K562 (cell line): ENCODE measurements at regions not wholly inside any gene's neighbourhood (a gene's known extent, or its start where the extent isn't known, plus 50 kb on each side); places are given as distances from the start of the nearest gene placed in this dataset.

Source experiments
- ATAC-seq: fragments of 200-7000 bp; cut with Tn5 transposase; 3 replicates; pipeline ENCODE4 v1.9.1; 2020; ENCODE audit warnings: moderate library complexity
- BruUV-seq: library from RNA; stranded (reverse); fragments of 400-500 nt; replicated peaks from 2 replicates; lab custom pipeline; 2021; lab: Mats Ljungman, UMichigan
- CTCF ChIA-PET: fragments of 300-600 bp; formaldehyde crosslinking; extraction: SDS; loops from one replicate; lab custom pipeline; 2021; ENCODE audit warnings: low intra/inter-chr PET ratio; lab: Yijun Ruan, JAX
- POLR2A ChIA-PET: fragments of 300-600, 350-650 bp; sonication (Branson Sonifier 250); formaldehyde crosslinking; extraction: SDS; loops from one replicate; lab custom pipeline; 2021; ENCODE audit warnings: antibody characterized with exemption, inconsistent platforms; lab: Yijun Ruan, JAX
- DNase-seq, 4 experiments: peaks; one replicate each; pipeline versions ENCODE4 v3.0.0 to v3.0.0-alpha.2; 2011 to 2018; ENCODE audit warnings: low spot score in 3 of 4, mixed read lengths in 3 of 4; ENCODE audit errors: extremely low read depth in 1 of 4
- FAIRE-seq: peaks from 2 replicates; lab custom pipeline; 2011; peaks lifted over from hg19 to GRCh38; lab: Jason Lieb, UNC
- H2AFZ ChIP-seq: 2 replicates; pipeline ENCODE4 v1.6.0; 2011; ENCODE audit warnings: low read depth, low read length, control low read depth, inconsistent platforms
- H3K27ac ChIP-seq: fragments of 200-600 bp; 3 replicates; pipeline ENCODE4 v1.8.0; 2011; ENCODE audit warnings: low read depth, mild to moderate bottlenecking, control low read depth, inconsistent platforms, low read length, moderate library complexity, mixed read lengths; ENCODE audit errors: extremely low read depth
- H3K27me3 ChIP-seq, 2 experiments: fragments of 300-600 bp in 1 of 2; 2 replicates in 1 of 2; 3 replicates in 1 of 2; pipeline versions ENCODE4 v1.6.0 to v1.8.0; 2011; ENCODE audit warnings: inconsistent platforms in 2 of 2, low read length in 2 of 2, mild to moderate bottlenecking in 1 of 2, mixed read lengths in 1 of 2, moderate library complexity in 1 of 2; ENCODE audit not compliant: control insufficient read depth in 2 of 2, insufficient read depth in 2 of 2
- H3K36me3 ChIP-seq: fragments of 300-600 bp; 3 replicates; pipeline ENCODE4 v1.8.0; 2011; ENCODE audit warnings: mild to moderate bottlenecking, low read length, inconsistent platforms; ENCODE audit not compliant: control insufficient read depth, insufficient read depth
- H3K4me1 ChIP-seq, 2 experiments: fragments of 200-600 bp in 1 of 2; replicated peaks in 1 of 2; 2 replicates in 1 of 2; 3 replicates in 1 of 2; pipeline versions ENCODE4 v1.5.1 to v1.8.0; 2011; ENCODE audit warnings: inconsistent platforms in 2 of 2, low read length in 2 of 2, mild to moderate bottlenecking in 1 of 2, mixed read lengths in 1 of 2, moderate library complexity in 1 of 2; ENCODE audit not compliant: control insufficient read depth in 2 of 2, insufficient read depth in 2 of 2
- H3K4me2 ChIP-seq: 2 replicates; pipeline ENCODE4 v1.6.1; 2011; ENCODE audit warnings: low read length, control low read depth, inconsistent platforms, mixed read lengths; ENCODE audit not compliant: insufficient read depth
- H3K4me3 ChIP-seq: fragments of 200-600 bp; sonication (generic), shearing (Covaris generic); 2 replicates; pipeline ENCODE4 v1.5.1; 2016; ENCODE audit warnings: control low read depth, inconsistent platforms
- H3K79me2 ChIP-seq: fragments of 200-600 bp; 3 replicates; pipeline ENCODE4 v1.8.0; 2011; ENCODE audit warnings: low read length, inconsistent platforms; ENCODE audit not compliant: control insufficient read depth, insufficient read depth
- H3K9ac ChIP-seq, 2 experiments: 2 replicates each; pipeline versions ENCODE4 v1.6.0 to v1.6.1; 2011; ENCODE audit warnings: low read depth in 2 of 2, low read length in 2 of 2, control low read depth in 1 of 2, inconsistent platforms in 1 of 2, mild to moderate bottlenecking in 1 of 2, mixed read lengths in 1 of 2; ENCODE audit not compliant: insufficient read depth in 1 of 2
- H3K9me1 ChIP-seq: one replicate; pipeline ENCODE4 v1.6.0; 2011; ENCODE audit warnings: inconsistent platforms, mild to moderate bottlenecking, low read length, moderate library complexity; ENCODE audit not compliant: control insufficient read depth, insufficient read depth
- H3K9me3 ChIP-seq: replicated peaks from 2 replicates; pipeline ENCODE4 v1.5.1; 2011; ENCODE audit warnings: low read depth, low read length, inconsistent platforms; ENCODE audit not compliant: control insufficient read depth, insufficient read depth
- H4K20me1 ChIP-seq: replicated peaks from 2 replicates; pipeline ENCODE4 v1.6.1; 2011; ENCODE audit warnings: low read length, inconsistent platforms, mixed read lengths; ENCODE audit not compliant: control insufficient read depth, insufficient read depth
- HEY1 ChIP-seq: fragments of 250-450 bp; sonication (Bioruptor Pico); IDR thresholded peaks from 2 replicates; pipeline ENCODE4 v1.5.0; 2020; ENCODE audit warnings: mild to moderate bottlenecking, moderate library complexity, borderline replicate concordance
- PATZ1 ChIP-seq: fragments of 250-450 bp; sonication (Bioruptor Pico); IDR thresholded peaks from 2 replicates; pipeline ENCODE4 v1.5.0; 2020; ENCODE audit warnings: mild to moderate bottlenecking, borderline replicate concordance
- POLR2B ChIP-seq: fragments of 450-650 bp; IDR thresholded peaks from 2 replicates; pipeline ENCODE4 v1.6.1; 2018; ENCODE audit warnings: low read depth; ENCODE audit not compliant: partially characterized antibody
- SMC3 ChIP-seq: conservative IDR thresholded peaks from 2 replicates; pipeline ENCODE4 v1.6.1; 2011; ENCODE audit warnings: low read depth, low read length, improper control_type of control experiment; ENCODE audit not compliant: insufficient read depth
- WGBS: fragments of 100-300 bp; shearing (Covaris generic); methylation state at CpG from one replicate; pipeline ENCODE4 v1.1.6; 2016; ENCODE audit warnings: low coverage, mixed read lengths; ENCODE audit not compliant: insufficient coverage; ENCODE audit errors: missing lambda C conversion rate; 5-methylcytosine and 5-hydroxymethylcytosine counted together
- in situ Hi-C: fragments of 300-500 bp; cut with MboI; formaldehyde crosslinking; loops from 4 replicates; pipeline ENCODE4 v1.15.0; 2018; ENCODE audit warnings: inconsistent platforms, mixed read lengths
- intact Hi-C: fragments of 100-400 bp; cut with micrococcal nuclease; formaldehyde crosslinking; loops from 2 replicates; pipeline ENCODE4 v1.14.2; 2022
- TF ChIP-seq, protein P1 (sequence below): fragments of 250-450 bp; sonication (Bioruptor Pico); IDR thresholded peaks from 2 replicates; pipeline ENCODE4 v1.4.0; 2020; ENCODE audit warnings: mild to moderate bottlenecking
- TF ChIP-seq, protein P2 (sequence below): fragments of 450-650 bp; formaldehyde crosslinking; IDR thresholded peaks from 2 replicates; pipeline ENCODE4 v1.4.0; 2020; ENCODE audit warnings: mild to moderate bottlenecking, moderate library complexity

- TF ChIP-seq, protein P1, sequence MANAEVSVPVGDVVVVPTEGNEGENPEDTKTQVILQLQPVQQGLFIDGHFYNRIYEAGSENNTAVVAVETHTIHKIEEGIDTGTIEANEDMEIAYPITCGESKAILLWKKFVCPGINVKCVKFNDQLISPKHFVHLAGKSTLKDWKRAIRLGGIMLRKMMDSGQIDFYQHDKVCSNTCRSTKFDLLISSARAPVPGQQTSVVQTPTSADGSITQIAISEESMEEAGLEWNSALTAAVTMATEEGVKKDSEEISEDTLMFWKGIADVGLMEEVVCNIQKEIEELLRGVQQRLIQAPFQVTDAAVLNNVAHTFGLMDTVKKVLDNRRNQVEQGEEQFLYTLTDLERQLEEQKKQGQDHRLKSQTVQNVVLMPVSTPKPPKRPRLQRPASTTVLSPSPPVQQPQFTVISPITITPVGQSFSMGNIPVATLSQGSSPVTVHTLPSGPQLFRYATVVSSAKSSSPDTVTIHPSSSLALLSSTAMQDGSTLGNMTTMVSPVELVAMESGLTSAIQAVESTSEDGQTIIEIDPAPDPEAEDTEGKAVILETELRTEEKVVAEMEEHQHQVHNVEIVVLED (CRISPR knock-in tag): no peak
- TF ChIP-seq, all 486 proteins: peak for 1
These were observed 67.7 kb upstream of the PPARA start (continued) for GRCh38 chr22:46082633-46083032.

DNA sequence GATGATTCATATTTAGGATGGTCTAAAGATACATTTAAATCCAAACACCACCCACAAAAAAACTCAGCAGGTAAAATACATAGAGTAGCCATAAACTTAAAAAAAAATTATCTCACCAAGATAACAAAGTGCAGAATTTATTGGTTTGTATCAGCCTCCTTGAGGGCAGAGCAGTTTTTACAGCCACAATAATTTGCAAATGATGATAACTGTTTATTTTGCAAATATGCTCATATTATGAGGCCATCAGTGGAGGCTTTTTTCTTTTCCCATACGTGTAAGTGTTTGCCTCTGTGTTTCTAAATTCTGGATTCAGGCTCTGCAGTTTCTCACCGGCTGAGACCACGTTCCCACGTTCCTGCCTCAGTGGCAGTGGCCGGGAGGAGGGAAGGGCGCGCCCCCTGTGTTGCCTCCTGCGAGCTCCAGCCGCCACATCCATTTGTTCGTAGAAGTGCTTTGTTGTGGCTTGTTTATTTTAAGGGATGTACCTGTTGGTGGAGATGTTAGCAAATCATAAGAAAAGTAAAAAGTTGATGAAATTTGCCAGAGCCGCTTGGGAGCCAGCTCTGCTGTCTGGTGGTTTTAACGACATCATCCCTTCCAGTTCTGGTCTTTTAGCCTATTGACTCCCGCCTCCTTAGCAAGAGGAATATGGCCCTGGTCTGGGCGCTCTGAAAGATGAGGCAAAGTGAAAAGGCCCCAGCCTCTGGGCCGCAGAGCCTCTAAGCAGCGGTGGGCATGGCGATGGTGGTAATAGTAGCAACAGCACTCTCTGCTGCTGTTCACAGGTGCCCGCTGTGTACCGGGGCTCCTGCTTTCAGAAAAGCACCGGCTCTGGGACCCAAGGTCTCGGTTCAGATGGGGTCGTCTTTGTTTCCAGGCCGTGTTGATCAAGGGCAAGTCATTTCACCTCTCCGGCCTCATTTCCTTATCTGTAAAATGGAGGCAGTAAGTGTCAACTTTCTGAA, 66.7 kb upstream of the PPARA start:
- ChIA-PET CTCF (no interaction called here), POLR2A (no interaction called here)
- Histone ChIP-seq H3K79me2 (peaks cover 35% of the 10 kb centered on the region), H3K9ac (no peak overlapping the region), H3K27me3 (no peaks in the 10 kb centered on the region), H2AFZ (no peak overlapping the region), H3K36me3 (peaks cover 18% of the 10 kb centered on the region; the same call in 2 of the 3 replicates), H3K27ac (no peak overlapping the region), H3K9me3 (no peaks in the 10 kb centered on the region), H3K9me1 (no peaks in the 10 kb centered on the region), H3K4me1 (peaks cover 19 to 64% of the 10 kb centered on the region in 2 experiments; a peak in 4 of 5 replicates), H3K4me2 (no peak overlapping the region), H4K20me1 (no peaks in the 10 kb centered on the region), H3K4me3 (no peak overlapping the region)
- 86% methylated on average over 8 of the region's 24 CpGs for WGBS
- intact Hi-C loops (no loop called here), in situ Hi-C loops (no loop called here)
- no TSS peak for BruUV-seq
- FAIRE-seq: no peak
- no peak for ATAC-seq
- DNase-seq: no peak
- TF ChIP-seq, protein P2, sequence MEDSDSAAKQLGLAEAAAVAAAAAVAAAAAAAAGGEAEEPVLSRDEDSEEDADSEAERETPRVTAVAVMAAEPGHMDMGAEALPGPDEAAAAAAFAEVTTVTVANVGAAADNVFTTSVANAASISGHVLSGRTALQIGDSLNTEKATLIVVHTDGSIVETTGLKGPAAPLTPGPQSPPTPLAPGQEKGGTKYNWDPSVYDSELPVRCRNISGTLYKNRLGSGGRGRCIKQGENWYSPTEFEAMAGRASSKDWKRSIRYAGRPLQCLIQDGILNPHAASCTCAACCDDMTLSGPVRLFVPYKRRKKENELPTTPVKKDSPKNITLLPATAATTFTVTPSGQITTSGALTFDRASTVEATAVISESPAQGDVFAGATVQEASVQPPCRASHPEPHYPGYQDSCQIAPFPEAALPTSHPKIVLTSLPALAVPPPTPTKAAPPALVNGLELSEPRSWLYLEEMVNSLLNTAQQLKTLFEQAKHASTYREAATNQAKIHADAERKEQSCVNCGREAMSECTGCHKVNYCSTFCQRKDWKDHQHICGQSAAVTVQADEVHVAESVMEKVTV (CRISPR knock-in tag): no peak
- TF ChIP-seq PATZ1 (CRISPR knock-in tag) (no peak), POLR2B (no peak), HEY1 (CRISPR knock-in tag) (no peak), SMC3 (no peak)
